ENCODE measurements at regions not wholly inside any gene's neighbourhood (a gene's known extent, or its start where the extent isn't known, plus 50 kb on each side); places are given as distances from the start of the nearest gene placed in this dataset.

DNA sequence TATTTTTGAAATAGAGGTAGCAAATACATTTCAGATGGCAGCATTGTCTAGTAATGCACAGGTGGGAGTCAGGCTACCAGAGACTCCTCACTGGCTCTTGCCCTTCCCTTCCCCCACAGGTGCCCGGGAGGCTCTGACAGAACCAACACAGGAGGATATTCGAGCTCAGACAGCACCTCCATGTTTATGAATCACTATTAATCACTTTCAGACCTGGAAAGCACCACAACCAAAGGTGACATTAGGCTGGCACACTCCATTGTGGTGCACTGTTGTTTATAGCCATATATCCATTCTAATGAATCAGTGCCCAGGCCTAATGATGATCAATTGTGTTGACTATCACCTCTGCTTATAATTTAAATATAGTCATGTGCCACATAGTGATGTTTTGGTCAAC, 107.8 kb upstream of the NAMPT start:
- no peak overlapping the region for H3K4me3 ChIP-seq (ENCODE audit: low read depth, low read length)
- no peak for TF ChIP-seq CTCF (IDR thresholded peaks at IDR 0.05; ENCODE audit: low read depth, low read length)
- in situ Hi-C loops (cut with HindIII; ENCODE audit: low sequenced_read_pairs) = no loop called here
- DNase-seq (ENCODE audit: low read depth, low spot score) = no peak

DNA sequence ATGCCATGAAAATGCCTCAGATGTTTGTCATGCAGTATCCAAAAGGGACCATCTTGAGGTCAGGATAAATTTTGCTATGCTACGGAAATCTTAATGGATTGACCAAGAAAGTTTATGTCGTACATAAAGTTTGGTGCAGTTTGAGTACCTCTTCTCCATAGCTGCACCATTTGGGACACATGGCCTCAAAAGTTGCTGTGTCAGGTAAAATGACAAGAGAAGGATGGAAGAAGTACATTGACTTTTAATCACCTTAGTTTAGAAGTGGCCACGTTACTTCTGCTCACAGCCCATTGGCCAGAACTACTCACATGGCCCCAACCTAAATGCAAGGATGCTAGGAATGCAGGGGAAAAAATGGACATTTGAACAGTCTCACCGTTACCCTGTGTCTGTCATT, 107.4 kb upstream of the NAMPT start:
- no peak overlapping the region for H3K4me3 ChIP-seq (ENCODE audit: low read depth, low read length)
- in situ Hi-C loops (cut with HindIII; ENCODE audit: low sequenced_read_pairs) = no loop called here
- no peak for DNase-seq (ENCODE audit: low read depth, low spot score)
- TF ChIP-seq CTCF (IDR thresholded peaks at IDR 0.05; ENCODE audit: low read depth, low read length) = no peak

DNA sequence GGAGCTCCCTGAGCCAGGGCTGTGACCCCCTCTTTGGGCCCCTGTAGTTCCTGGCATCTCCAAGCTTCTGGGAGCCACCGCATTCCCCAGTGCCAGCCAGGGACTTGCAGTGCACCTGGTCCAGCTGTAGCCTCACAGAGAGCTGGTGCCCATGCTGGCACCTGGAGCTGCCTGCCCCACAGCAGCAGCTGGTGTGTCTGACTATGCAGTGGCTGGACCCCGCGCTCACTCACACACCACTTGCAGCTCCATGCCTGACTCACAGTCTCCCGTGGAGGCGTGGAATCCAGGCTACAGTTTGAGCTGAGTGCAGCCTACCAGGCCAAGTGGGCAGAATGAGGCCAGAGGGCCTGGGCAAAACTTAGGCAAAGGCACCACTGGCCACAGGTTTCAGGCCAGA, 102.2 kb upstream of the NAMPT start:
- TF ChIP-seq CTCF (IDR thresholded peaks at IDR 0.05; ENCODE audit: low read depth, low read length) = no peak
- H3K4me3 ChIP-seq (ENCODE audit: low read depth, low read length) = no peak overlapping the region
- no peak for DNase-seq (ENCODE audit: low read depth, low spot score)
- in situ Hi-C loops (cut with HindIII; ENCODE audit: low sequenced_read_pairs) = no loop called here

GRCh38 chr7:106384373-106384772, 99.6 kb upstream of the NAMPT start:
- TF ChIP-seq CTCF (IDR thresholded peaks at IDR 0.05; ENCODE audit: low read depth, low read length) = no peak
- H3K4me3 ChIP-seq (ENCODE audit: low read depth, low read length) = no peak overlapping the region
- in situ Hi-C loops (cut with HindIII; ENCODE audit: low sequenced_read_pairs) = no loop called here
- no peak for DNase-seq (ENCODE audit: low read depth, low spot score)

GRCh38 chr7:106382929-106383328, 98.1 kb upstream of the NAMPT start:
- in situ Hi-C loops (cut with HindIII; ENCODE audit: low sequenced_read_pairs) = no loop called here
- H3K4me3 ChIP-seq (ENCODE audit: low read depth, low read length) = no peak overlapping the region
- DNase-seq (ENCODE audit: low read depth, low spot score) = no peak
- no peak for TF ChIP-seq CTCF (IDR thresholded peaks at IDR 0.05; ENCODE audit: low read depth, low read length)

DNA sequence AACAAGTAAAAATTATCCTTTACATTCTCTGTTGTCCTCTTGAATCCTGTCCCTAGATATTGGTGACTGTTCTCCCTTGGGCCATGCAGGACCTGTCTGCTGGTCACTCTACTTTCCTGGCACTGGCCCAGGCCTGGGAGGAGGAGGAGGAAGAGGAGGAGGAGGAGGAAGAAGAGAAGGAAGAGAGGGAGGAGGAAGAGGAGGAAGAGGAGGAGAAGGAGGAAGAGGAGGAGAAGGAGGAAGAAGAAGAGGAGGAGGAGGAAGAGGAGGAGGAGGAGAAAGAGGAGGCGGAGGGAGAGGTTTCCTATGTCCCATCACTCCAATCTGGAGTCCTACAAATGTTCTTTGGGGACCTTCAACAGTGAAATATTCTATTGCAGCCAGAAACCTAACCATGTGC, 97.3 kb upstream of the NAMPT start:
- no peak for DNase-seq (ENCODE audit: low read depth, low spot score)
- in situ Hi-C loops (cut with HindIII; ENCODE audit: low sequenced_read_pairs) = no loop called here
- no peak for TF ChIP-seq CTCF (IDR thresholded peaks at IDR 0.05; ENCODE audit: low read depth, low read length)
- no peak overlapping the region for H3K4me3 ChIP-seq (ENCODE audit: low read depth, low read length)

GRCh38 chr7:106381252-106381651, 96.5 kb upstream of the NAMPT start:
- no peak overlapping the region for H3K4me3 ChIP-seq (ENCODE audit: low read depth, low read length)
- no peak for DNase-seq (ENCODE audit: low read depth, low spot score)
- no peak for TF ChIP-seq CTCF (IDR thresholded peaks at IDR 0.05; ENCODE audit: low read depth, low read length)
- in situ Hi-C loops (cut with HindIII; ENCODE audit: low sequenced_read_pairs) = no loop called here
